Right lobe of liver (tissue), 4 donors: ENCODE measurements at regions not wholly inside any gene's neighbourhood (a gene's known extent, or its start where the extent isn't known, plus 50 kb on each side); places are given as distances from the start of the nearest gene placed in this dataset.

Experiments
- CTCF ChIP-seq, 4 donors: fragments of 200-600 bp in 3 of 4; fragments of 450-650 bp in 1 of 4; IDR thresholded peaks; one replicate each; pipeline versions ENCODE4 v1.5.1 to v1.8.0; 2016 to 2022; ENCODE audit warnings: antibody characterized with exemption in 4 of 4, mild to moderate bottlenecking in 2 of 4
- POLR2A ChIP-seq: fragments of 450-650 bp; IDR thresholded peaks from one replicate; pipeline ENCODE4 v1.6.1; 2017; ENCODE audit warnings: antibody characterized with exemption, mild to moderate bottlenecking
- donor health status: DM: no; HTN: no; CAD: no.
- donor health status: DM: no; HTN: no; CAD: no.
- donor health status: DM: no; HTN: yes; CAD: no.

- TF ChIP-seq CTCF (IDR thresholded peaks at IDR 0.05) (no peak), POLR2A (no peak)
Measured at GRCh38 chr1:13901039-13901438, 201.1 kb downstream of the PRDM2 start.
